ENCODE measurements at regions not wholly inside any gene's neighbourhood (a gene's known extent, or its start where the extent isn't known, plus 50 kb on each side); places are given as distances from the start of the nearest gene placed in this dataset.

- TF ChIP-seq, protein P1, sequence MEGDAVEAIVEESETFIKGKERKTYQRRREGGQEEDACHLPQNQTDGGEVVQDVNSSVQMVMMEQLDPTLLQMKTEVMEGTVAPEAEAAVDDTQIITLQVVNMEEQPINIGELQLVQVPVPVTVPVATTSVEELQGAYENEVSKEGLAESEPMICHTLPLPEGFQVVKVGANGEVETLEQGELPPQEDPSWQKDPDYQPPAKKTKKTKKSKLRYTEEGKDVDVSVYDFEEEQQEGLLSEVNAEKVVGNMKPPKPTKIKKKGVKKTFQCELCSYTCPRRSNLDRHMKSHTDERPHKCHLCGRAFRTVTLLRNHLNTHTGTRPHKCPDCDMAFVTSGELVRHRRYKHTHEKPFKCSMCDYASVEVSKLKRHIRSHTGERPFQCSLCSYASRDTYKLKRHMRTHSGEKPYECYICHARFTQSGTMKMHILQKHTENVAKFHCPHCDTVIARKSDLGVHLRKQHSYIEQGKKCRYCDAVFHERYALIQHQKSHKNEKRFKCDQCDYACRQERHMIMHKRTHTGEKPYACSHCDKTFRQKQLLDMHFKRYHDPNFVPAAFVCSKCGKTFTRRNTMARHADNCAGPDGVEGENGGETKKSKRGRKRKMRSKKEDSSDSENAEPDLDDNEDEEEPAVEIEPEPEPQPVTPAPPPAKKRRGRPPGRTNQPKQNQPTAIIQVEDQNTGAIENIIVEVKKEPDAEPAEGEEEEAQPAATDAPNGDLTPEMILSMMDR (IDR thresholded peaks at IDR 0.05) = no peak
- TF ChIP-seq RAD21 (conservative IDR thresholded peaks at IDR 0.05 in 1 of 2, IDR thresholded peaks at IDR 0.05 in 1 of 2) = no peak
- TF ChIP-seq MAZ (IDR thresholded peaks at IDR 0.05; ENCODE audit: borderline replicate concordance, low read depth, low read length) = no peak
- no peak for TF ChIP-seq REST (IDR thresholded peaks at IDR 0.05)
- TF ChIP-seq, protein P2, sequence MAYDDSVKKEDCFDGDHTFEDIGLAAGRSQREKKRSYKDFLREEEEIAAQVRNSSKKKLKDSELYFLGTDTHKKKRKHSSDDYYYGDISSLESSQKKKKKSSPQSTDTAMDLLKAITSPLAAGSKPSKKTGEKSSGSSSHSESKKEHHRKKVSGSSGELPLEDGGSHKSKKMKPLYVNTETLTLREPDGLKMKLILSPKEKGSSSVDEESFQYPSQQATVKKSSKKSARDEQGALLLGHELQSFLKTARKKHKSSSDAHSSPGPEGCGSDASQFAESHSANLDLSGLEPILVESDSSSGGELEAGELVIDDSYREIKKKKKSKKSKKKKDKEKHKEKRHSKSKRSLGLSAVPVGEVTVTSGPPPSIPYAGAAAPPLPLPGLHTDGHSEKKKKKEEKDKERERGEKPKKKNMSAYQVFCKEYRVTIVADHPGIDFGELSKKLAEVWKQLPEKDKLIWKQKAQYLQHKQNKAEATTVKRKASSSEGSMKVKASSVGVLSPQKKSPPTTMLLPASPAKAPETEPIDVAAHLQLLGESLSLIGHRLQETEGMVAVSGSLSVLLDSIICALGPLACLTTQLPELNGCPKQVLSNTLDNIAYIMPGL (CRISPR knock-in tag; IDR thresholded peaks at IDR 0.05; ENCODE audit: borderline replicate concordance) = no peak
- TF ChIP-seq CEBPB (IDR thresholded peaks at IDR 0.05) = no peak
- no peak for TF ChIP-seq POLR2A (IDR thresholded peaks at IDR 0.05; ENCODE audit: low read length)
- TF ChIP-seq JUNB (IDR thresholded peaks at IDR 0.05) = no peak
- no peak for TF ChIP-seq HOXA7 (CRISPR knock-in tag; IDR thresholded peaks at IDR 0.05)
Measured at GRCh38 chr6:115004204-115004603, 661.4 kb upstream of the HS3ST5 start.
